GM12874 (cell line): ENCODE measurements at regions not wholly inside any gene's neighbourhood (a gene's known extent, or its start where the extent isn't known, plus 50 kb on each side); places are given as distances from the start of the nearest gene placed in this dataset.

ENCODE experiments used
- TF ChIP-seq, protein P1 (sequence below): IDR thresholded peaks from 2 replicates; pipeline ENCODE4 v1.5.1; 2011; ENCODE audit warnings: low read depth, mild to moderate bottlenecking, control low read depth, low read length, moderate library complexity; ENCODE audit not compliant: insufficient read depth

DNA sequence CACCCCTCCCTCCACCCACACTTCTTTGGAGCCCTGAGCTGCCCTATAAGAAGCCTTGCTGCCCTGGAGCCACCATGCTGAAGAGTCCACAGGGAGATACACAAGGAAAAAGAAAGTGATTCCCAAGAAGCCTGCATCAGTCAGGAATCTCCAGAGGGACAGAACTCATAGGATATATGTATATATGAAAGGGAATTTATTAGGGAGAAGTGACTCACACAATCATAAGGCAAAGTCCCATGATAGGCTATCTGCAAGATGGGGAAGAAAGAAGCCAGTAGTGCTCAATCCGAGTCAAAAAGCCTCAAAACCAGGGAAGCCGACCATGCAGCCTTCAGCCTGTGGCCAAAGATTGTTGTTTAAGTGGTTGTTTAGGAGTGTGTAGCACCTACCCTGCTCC is 87.9 kb downstream of the TMEM114 start:
- TF ChIP-seq, protein P1, sequence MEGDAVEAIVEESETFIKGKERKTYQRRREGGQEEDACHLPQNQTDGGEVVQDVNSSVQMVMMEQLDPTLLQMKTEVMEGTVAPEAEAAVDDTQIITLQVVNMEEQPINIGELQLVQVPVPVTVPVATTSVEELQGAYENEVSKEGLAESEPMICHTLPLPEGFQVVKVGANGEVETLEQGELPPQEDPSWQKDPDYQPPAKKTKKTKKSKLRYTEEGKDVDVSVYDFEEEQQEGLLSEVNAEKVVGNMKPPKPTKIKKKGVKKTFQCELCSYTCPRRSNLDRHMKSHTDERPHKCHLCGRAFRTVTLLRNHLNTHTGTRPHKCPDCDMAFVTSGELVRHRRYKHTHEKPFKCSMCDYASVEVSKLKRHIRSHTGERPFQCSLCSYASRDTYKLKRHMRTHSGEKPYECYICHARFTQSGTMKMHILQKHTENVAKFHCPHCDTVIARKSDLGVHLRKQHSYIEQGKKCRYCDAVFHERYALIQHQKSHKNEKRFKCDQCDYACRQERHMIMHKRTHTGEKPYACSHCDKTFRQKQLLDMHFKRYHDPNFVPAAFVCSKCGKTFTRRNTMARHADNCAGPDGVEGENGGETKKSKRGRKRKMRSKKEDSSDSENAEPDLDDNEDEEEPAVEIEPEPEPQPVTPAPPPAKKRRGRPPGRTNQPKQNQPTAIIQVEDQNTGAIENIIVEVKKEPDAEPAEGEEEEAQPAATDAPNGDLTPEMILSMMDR, result no peak

DNA sequence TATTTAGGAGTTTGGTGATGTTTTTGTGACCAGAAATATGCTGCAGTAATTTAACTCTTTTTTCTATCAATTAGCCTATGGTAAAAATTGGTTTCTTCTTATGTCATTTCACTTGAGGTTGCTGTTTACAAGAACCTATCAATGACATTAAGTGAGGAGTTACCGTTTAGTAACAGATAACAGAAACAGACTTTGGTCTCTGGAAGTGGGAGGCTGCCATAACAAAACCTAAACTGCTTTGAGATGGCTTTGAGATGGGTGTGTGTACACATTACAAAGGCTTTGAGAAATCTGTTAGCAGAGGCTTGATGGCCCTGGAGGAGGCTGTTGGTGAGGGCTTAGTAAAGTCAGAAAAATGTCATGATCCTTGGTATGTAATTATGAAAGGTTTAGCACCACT is 90.0 kb downstream of the TMEM114 start:
- TF ChIP-seq, protein P1, result no peak

DNA sequence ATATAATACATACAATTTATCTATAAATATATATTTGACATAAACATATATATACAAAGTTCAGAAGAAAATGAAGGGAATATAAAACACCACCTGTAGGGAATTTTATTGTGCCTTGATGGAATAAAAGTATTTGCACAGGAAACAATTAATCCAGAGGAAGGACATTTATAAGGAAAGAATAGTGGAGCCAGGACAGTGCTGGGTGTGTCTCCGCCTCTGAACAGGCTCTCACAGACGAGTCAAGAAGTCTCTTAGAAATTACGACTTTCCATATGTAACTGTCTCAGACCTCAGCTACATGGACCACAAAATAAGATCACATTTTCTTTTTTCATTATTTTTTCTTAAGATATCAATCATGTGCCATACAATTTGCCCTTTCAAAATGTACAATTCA is 93.9 kb downstream of the TMEM114 start:
- TF ChIP-seq, protein P1, result no peak

DNA sequence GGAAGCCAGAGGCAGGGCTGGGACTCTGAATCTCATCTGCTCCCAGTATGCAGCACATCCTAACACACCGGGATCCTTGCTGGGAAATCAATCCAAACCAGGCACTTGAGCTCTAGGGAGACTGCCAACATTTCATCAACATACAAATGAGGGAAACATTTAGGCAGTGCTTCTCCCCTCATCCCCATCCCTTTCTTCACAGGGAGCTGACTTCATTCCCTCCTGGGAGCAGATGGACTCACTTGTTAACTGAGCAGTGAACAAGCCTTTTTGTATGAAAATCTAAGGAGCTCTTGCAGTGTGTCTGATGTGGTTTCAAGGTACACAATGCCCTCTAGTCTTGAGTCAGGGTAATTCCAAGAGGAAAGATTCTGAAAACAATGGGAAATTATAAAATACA is 96.3 kb downstream of the TMEM114 start:
- TF ChIP-seq, protein P1, result no peak

DNA sequence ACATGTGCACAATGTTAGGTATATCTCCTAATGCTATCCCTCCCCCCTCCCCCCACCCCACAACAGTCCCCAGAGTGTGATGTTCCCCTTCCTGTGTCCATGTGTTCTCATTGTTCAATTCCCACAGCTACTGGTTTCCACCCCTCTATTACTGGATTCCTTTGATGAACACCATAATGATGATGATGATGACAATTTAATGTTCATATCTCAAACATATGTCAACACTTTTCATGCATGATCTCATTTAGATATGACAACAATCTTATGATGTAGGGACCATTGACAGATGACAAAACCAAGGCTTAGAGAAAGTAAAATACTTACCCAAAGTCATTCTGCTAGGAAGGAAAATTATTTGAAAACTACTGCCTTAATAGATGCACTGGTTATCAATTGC is 97.6 kb downstream of the TMEM114 start:
- TF ChIP-seq, protein P1, result no peak

DNA sequence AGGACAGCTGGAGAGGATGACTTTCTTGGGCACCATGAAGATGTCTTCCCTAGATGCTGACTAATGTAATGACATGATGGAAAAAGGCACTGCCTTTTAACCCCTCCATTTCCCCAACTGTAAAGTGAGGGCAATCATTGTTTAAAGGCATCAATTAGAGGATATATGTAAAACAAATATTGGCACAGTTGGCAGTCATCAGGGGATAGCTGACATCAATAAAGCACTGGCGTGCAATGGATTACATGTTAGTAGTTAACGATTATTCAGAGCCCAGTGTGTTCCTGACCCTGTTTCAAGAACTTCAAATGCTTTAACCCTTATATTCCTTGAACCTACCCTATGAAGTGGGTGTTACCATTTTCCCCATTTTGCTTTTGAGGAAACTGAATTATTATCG is 100.7 kb downstream of the TMEM114 start:
- TF ChIP-seq, protein P1, result no peak

DNA sequence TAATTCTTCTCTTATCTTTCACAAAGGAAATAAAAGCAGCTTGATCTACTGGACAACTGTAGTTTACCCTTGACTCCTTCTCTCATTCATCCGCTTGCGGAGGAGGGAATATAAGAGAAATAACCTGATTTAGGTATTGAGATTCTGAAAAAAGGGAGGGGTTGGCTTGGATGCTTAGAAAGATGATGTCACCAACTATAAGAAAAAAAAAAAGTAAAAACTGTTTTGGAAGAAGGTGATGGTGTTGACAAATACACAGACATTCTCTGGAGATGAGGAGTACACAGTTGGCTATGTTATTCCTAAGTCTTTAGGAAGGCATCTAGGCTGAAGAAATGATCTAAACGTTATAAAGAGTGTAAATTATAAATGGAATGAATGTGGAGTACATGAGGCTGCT is 103.3 kb downstream of the TMEM114 start:
- TF ChIP-seq, protein P1, result no peak

DNA sequence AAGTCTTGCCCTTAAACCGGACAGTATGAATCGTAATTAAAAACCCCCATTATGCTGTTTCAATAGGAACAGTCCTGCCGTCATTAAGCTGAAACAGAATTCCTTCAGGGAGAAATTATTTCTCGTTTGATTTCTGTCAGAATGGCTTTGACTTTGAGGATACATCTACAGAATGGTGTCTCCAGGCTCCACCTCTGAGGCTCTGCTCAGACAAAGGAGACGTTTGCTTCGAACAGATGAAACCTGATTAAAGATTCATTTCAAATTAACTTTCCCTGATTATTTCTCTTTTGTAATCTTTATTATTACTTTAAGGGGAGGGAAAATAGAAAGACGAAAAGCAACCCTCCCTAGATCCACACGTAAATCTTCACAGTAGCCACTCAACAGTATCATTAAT is 106.9 kb downstream of the TMEM114 start:
- TF ChIP-seq, protein P1, result no peak
